SK-N-SH treated with all-trans-retinoic acid at 6 μM for 48 hours (cell line): ENCODE measurements at regions not wholly inside any gene's neighbourhood (a gene's known extent, or its start where the extent isn't known, plus 50 kb on each side); places are given as distances from the start of the nearest gene placed in this dataset.

Source experiments
- ARNTL ChIP-seq: fragments of 450-650 bp; formaldehyde crosslinking; IDR thresholded peaks from 2 replicates; pipeline ENCODE4 v1.5.0; 2020; ENCODE audit warnings: low read depth, mild to moderate bottlenecking, moderate library complexity, borderline replicate concordance
- TOX ChIP-seq: fragments of 250-450 bp; sonication (Bioruptor Pico); IDR thresholded peaks from 2 replicates; pipeline ENCODE4 v1.8.0; 2021; ENCODE audit warnings: mild to moderate bottlenecking, moderate library complexity, borderline replicate concordance
- ZC3H10 ChIP-seq: fragments of 250-450 bp; sonication (Bioruptor Pico); IDR thresholded peaks from 2 replicates; pipeline ENCODE4 v1.5.1; 2021; ENCODE audit warnings: mild to moderate bottlenecking, moderate library complexity
- ZFP30 ChIP-seq: fragments of 450-650 bp; formaldehyde crosslinking; IDR thresholded peaks from 2 replicates; pipeline ENCODE4 v1.5.0; 2022; ENCODE audit warnings: mild to moderate bottlenecking, moderate library complexity
- ZNF565 ChIP-seq: fragments of 450-650 bp; formaldehyde crosslinking; conservative IDR thresholded peaks from 2 replicates; pipeline ENCODE4 v1.5.0; 2020; ENCODE audit warnings: low read depth, mild to moderate bottlenecking, moderate library complexity

GRCh38 chr3:147866561-147866960, 457.4 kb downstream of the ZIC1 start:
- TF ChIP-seq ZC3H10 (CRISPR knock-in tag) = no peak
- TF ChIP-seq ARNTL (CRISPR knock-in tag) = no peak
- no peak for TF ChIP-seq ZFP30
- no peak for TF ChIP-seq ZNF565 (CRISPR knock-in tag)
- no peak for TF ChIP-seq TOX
